IPS-18a (cell line): ENCODE measurements at regions not wholly inside any gene's neighbourhood (a gene's known extent, or its start where the extent isn't known, plus 50 kb on each side); places are given as distances from the start of the nearest gene placed in this dataset.
"Not testable (repeated sequence)": the region's sequence is repeated elsewhere in the genome, so short reads cannot be mapped to it uniquely, and the experiment has no call there.

Source experiments
- H3K27ac ChIP-seq: one replicate; pipeline ENCODE4 v1.5.1; 2013; ENCODE audit warnings: low read length
- H3K27me3 ChIP-seq: one replicate; pipeline ENCODE4 v1.6.1; 2013; ENCODE audit warnings: mild to moderate bottlenecking, low read length; ENCODE audit not compliant: control insufficient read depth, insufficient read depth
- H3K36me3 ChIP-seq: one replicate; pipeline ENCODE4 v1.6.1; 2013; ENCODE audit warnings: low read depth, low read length; ENCODE audit not compliant: control insufficient read depth
- H3K4me1 ChIP-seq: one replicate; pipeline ENCODE4 v1.6.1; 2013; ENCODE audit warnings: low read depth, low read length; ENCODE audit not compliant: control insufficient read depth
- H3K4me3 ChIP-seq: one replicate; pipeline ENCODE4 v1.5.1; 2013; ENCODE audit warnings: low read length
- H3K9ac ChIP-seq: one replicate; pipeline ENCODE4 v1.6.1; 2013; ENCODE audit warnings: mild to moderate bottlenecking, low read length, moderate library complexity
- H3K9me3 ChIP-seq: one replicate; pipeline ENCODE4 v1.6.1; 2013; ENCODE audit warnings: low read depth, low read length; ENCODE audit not compliant: control insufficient read depth

DNA sequence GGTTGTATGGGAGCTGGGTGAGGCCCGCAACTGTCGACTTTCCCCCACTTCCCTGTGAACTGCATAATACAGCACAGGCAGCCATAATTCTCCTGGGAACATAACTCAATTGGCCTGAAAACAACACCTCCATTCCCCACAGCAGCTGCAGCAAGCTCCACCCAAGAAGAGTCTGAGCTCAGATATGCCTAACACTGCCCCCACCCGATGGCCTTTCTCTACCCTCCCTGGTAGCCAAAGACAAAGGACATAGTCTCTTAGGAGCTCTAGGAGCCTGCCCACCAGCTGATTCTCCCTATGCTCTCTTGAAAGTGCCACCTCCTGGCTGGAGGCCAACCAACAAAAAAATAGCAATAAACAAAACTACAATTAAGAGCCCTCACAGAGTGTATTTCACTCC lies 542.7 kb upstream of the LMO3 start:
- Histone ChIP-seq H3K4me1 (no peaks in the 10 kb centered on the region), H3K4me3 (no peak overlapping the region), H3K9ac (no peak overlapping the region), H3K27me3 (no peaks in the 10 kb centered on the region), H3K9me3 (peaks cover 7% of the 10 kb centered on the region), H3K27ac (no peak overlapping the region), H3K36me3 (no peaks in the 10 kb centered on the region)

DNA sequence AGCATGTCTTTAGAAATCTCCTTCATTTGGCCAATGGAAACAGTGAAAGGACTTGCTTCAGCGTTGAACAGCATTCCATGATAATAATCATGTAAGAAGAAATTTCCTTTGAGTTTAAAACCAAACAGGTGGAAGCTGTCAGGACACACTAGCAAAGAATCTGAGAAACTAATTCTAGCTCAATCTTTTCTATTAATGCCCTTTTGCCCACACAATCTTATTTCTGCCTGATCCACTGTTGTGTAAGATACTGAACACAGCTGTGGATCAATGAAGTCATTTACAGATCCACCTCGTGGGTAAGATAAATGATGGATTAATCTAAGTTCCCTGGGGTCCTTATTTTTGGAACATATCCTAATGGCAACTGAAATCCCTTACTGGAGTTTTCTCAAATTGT lies 536.9 kb upstream of the LMO3 start:
- H3K36me3 ChIP-seq = no peaks in the 10 kb centered on the region

DNA sequence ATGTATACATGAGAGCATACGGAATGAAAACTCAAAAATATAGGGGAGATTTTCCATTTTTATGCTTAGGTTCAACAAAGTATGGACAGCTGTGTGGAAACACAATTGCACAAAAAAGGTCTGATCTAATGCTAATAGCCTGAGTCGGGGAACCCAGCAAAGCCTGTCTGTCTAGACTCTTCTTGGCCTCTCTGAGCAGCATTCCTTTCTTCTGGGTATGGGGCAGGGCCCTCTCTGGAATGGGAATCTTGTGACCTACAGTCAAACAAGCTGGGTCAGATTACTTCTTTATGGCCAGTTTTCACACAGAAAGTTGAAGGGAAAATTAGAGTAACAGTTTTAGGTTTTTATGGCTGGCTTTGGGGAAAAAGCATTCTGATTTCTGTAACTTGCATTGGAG lies 534.0 kb upstream of the LMO3 start:
- no peaks in the 10 kb centered on the region for H3K9me3 ChIP-seq
- H3K27me3 ChIP-seq = no peaks in the 10 kb centered on the region
- no peak overlapping the region for H3K9ac ChIP-seq

More for the DNA sequence above, 536.9 kb upstream of the LMO3 start:
- Histone ChIP-seq H3K4me3 (no peak overlapping the region), H3K9ac (no peak overlapping the region), H3K4me1 (no peaks in the 10 kb centered on the region), H3K9me3 (no peaks in the 10 kb centered on the region), H3K27ac (no peak overlapping the region), H3K27me3 (no peaks in the 10 kb centered on the region)

DNA sequence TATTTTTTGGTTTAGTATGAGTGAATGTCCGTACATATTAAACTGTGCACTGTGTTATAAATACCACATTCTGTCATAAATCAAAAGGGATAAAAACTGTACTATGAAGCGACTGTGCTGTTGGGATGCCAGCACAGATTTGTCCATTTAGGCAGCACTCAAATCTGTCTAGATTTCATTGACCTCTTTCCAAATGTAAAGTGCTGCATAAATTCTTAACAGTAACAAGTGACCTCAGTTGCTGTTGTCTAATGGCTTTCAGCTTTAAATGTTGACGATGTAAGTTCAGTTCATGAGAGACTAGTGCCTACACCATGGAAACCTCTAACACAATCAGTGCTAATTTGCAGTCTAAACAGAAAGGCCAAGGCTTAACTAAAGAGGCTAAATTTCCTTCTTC lies 531.4 kb upstream of the LMO3 start:
- Histone ChIP-seq H3K9me3 (no peaks in the 10 kb centered on the region), H3K36me3 (no peaks in the 10 kb centered on the region), H3K27ac (no peak overlapping the region)

More for the DNA sequence above, 534.0 kb upstream of the LMO3 start:
- H3K36me3 ChIP-seq = no peaks in the 10 kb centered on the region
- no peaks in the 10 kb centered on the region for H3K4me1 ChIP-seq
- no peak overlapping the region for H3K27ac ChIP-seq
- no peak overlapping the region for H3K4me3 ChIP-seq

DNA sequence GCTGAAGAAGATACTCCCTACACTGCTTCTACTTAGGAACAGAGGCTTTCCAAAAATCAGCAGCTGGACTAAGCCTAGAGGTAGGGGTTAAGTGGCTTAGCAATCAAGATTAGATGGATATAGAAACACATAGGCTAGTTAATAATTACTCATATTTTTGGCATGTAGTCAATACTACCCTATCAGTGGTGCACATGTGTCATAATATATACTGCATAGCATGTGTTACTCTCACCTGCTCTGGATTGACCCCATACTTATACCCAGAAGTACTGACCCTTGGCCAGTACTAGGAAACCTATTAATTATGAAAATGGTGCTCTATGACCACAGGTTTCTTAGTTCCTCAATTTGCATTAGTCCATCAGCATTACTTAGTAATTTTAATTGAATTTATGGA lies 528.4 kb upstream of the LMO3 start:
- Histone ChIP-seq H3K4me1 (no peaks in the 10 kb centered on the region), H3K27ac (no peak overlapping the region), H3K27me3 (no peaks in the 10 kb centered on the region), H3K36me3 (no peaks in the 10 kb centered on the region), H3K9ac (no peak overlapping the region), H3K4me3 (no peak overlapping the region), H3K9me3 (no peaks in the 10 kb centered on the region)

More for the DNA sequence above, 531.4 kb upstream of the LMO3 start:
- no peak overlapping the region for H3K9ac ChIP-seq
- no peaks in the 10 kb centered on the region for H3K4me1 ChIP-seq
- no peak overlapping the region for H3K4me3 ChIP-seq
- H3K27me3 ChIP-seq = no peaks in the 10 kb centered on the region

DNA sequence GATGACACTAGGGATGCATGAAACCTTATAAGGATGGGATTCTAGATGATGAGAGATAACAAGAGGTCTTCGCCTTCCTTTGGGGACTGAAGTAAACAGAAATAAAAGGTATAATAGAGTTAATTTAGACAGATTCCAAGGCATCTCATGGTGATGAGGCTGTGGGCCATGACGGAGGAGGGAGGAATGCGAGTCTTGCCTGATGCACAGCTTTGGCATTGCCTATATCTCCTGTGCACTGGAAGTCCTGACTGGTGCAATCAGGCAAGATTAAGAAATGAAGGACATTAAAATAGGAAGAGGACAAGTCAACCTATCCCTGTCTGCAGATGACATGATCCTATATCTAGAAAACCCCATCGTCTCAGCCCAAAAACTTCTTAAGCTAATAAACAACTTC lies 526.4 kb upstream of the LMO3 start:
- H3K4me1 ChIP-seq = no peaks in the 10 kb centered on the region
- no peak overlapping the region for H3K9ac ChIP-seq
- H3K27me3 ChIP-seq = no peaks in the 10 kb centered on the region
- no peaks in the 10 kb centered on the region for H3K36me3 ChIP-seq
- H3K4me3 ChIP-seq = no peak overlapping the region
- no peaks in the 10 kb centered on the region for H3K9me3 ChIP-seq
- H3K27ac ChIP-seq = no peak overlapping the region

DNA sequence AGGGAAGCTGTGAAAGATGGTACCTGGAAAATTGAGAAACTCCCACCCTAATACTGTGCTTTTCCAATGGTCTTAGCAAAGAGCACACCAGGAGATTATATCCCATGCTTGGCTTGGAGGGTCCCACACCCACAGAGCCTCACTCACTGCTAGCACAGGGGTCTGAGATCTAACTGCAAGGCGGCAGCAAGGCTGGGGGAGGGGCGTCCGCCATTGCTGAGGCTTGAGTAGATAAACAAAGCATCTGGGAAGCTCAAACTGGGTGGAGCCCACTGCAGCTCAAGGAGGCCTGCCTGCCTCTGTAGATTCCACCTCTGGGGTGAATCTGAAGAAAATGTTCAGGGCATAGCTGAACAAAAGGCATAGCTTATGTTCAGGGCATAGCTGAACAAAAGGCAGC lies 510.6 kb upstream of the LMO3 start:
- H3K27me3 ChIP-seq, H3K27ac ChIP-seq, H3K9me3 ChIP-seq, H3K4me1 ChIP-seq, H3K4me3 ChIP-seq, H3K9ac ChIP-seq, H3K36me3 ChIP-seq: not testable (repeated sequence)

DNA sequence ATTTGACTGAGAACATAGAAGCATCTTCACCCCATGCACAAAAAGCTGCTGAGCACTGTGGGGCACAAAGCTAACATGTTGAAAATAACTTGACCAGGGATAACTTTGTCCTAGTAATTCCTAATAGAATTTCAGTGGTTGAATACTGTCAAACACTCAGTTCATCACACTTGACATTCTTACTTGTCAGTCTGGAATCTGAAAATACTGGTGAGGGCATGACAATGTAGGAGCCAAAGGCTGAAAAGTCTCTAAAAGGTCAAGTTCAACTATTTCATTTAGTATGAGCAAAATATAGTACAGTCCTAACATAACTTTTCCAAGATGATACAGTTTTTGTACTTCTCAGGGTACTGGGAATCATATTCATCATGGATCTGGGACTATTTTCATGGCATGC lies 504.4 kb upstream of the LMO3 start:
- Histone ChIP-seq H3K4me1 (no peaks in the 10 kb centered on the region), H3K9ac (no peak overlapping the region), H3K4me3 (no peak overlapping the region), H3K27ac (no peak overlapping the region), H3K36me3 (no peaks in the 10 kb centered on the region), H3K27me3 (no peaks in the 10 kb centered on the region), H3K9me3 (no peaks in the 10 kb centered on the region)

DNA sequence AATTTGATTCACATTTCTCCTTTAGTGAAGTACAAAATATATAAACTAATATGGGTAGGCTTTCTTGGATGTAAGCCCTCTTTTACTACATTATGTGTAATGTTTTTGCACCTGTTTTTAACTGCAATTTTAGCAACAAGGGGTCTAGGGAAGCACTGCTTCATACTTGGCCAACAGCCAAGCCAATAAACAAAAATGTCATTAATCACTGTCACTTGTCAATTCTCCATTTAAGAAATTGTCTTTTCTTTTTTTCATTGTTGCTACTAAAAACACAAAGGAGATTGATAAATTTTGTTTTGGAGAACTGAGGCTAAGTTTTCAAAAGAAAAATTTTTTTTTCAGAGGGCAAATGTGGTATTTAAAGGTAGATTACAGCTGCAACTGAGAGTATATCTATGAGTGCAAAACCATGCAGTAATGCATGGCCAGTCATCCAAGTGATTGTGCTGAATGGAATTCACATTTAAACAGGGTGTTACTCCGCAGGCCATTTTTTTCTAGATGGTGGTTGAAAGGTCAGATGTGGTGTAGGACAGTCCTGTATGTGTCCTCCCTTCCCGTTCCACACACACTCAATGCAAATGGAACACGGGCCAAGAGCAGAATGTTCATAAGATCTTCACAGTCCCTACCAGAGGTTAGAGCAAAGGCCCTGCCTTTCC lies 503.0 kb upstream of the LMO3 start:
- Histone ChIP-seq H3K27me3 (no peaks in the 10 kb centered on the region), H3K36me3 (no peaks in the 10 kb centered on the region), H3K9ac (no peak overlapping the region), H3K4me3 (no peak overlapping the region), H3K27ac (no peak overlapping the region), H3K9me3 (no peaks in the 10 kb centered on the region), H3K4me1 (no peaks in the 10 kb centered on the region)

DNA sequence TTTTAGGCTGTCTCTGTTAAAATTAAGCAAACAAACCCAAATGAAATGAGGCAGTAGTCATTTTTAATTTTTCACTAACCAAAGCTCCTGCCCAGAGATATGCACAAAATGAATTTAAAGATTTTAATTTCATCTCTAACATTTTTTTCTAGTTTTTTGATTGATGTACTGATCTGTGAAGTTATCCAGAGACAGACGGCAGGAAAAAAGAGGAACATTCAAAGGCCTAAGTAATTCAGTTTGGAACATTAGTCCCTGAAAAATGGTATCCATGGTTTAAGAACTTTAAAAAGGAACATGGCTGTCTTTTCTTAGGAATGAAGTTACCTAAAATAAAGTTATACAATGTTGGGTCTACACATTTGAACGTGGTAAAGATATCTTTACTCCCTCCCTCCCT lies 498.8 kb upstream of the LMO3 start:
- Histone ChIP-seq H3K9me3 (no peaks in the 10 kb centered on the region), H3K4me1 (no peaks in the 10 kb centered on the region), H3K27me3 (no peaks in the 10 kb centered on the region), H3K9ac (no peak overlapping the region), H3K4me3 (no peak overlapping the region), H3K36me3 (no peaks in the 10 kb centered on the region), H3K27ac (no peak overlapping the region)

DNA sequence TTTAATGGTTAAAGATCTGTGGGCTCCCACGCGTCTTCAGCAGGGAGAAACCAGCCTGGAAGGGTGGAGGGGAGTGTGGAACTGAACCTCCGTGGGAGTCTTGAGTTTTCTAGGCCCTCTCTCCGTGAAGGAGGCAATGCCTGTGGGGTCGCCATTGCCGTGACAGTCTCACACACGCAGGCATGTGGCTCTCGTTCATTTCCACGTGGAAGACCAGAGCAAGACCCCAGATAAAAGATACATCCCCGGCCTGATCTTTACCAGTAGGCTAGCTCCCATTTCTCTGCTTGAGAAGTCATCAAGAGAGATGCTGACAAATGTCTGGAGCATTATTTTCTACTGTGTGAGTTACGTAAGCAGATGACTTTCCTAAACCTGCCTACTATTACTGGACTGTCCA lies 491.7 kb upstream of the LMO3 start:
- no peaks in the 10 kb centered on the region for H3K36me3 ChIP-seq

DNA sequence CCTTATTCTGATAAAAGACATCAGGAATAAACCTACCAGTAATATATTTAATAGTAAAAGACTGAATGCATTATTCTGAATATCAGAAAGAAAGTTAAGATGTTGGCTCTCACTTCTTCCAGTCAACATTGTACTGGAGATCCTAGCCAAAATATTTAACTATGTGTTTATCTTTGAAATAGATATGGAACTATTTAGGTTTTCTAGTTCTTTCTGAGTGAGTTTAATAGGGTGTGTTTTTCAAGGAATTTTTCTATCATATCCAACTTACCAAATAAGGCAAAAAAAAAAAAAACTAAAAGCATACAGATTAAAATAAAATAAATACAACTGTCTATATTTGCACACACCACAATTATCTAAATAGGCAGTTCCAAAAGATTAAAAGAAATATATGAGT lies 478.9 kb upstream of the LMO3 start:
- H3K36me3 ChIP-seq = no peaks in the 10 kb centered on the region
- H3K27me3 ChIP-seq = no peaks in the 10 kb centered on the region
- no peak overlapping the region for H3K27ac ChIP-seq
- no peak overlapping the region for H3K9ac ChIP-seq
- H3K4me3 ChIP-seq = no peak overlapping the region
- no peaks in the 10 kb centered on the region for H3K9me3 ChIP-seq
- H3K4me1 ChIP-seq = peaks cover 3% of the 10 kb centered on the region

More for the DNA sequence above, 491.7 kb upstream of the LMO3 start:
- Histone ChIP-seq H3K27ac (no peak overlapping the region), H3K9me3 (no peaks in the 10 kb centered on the region), H3K27me3 (no peaks in the 10 kb centered on the region), H3K9ac (no peak overlapping the region), H3K4me3 (no peak overlapping the region), H3K4me1 (no peaks in the 10 kb centered on the region)
